PC-9 (cell line): ENCODE measurements at regions not wholly inside any gene's neighbourhood (a gene's known extent, or its start where the extent isn't known, plus 50 kb on each side); places are given as distances from the start of the nearest gene placed in this dataset.

ENCODE experiments used
- CTCF ChIP-seq: fragments of 200-600 bp; sonication (generic); conservative IDR thresholded peaks from 2 replicates; pipeline ENCODE4 v1.6.1; 2017; ENCODE audit warnings: mixed run types, antibody characterized with exemption, mild to moderate bottlenecking, moderate library complexity
- EZH2 ChIP-seq: fragments of 200-600 bp; sonication (generic); IDR thresholded peaks from 2 replicates; pipeline ENCODE4 v1.8.0; 2017; ENCODE audit warnings: antibody characterized with exemption, low read depth

GRCh38 chr3:186440891-186441290 is 78.9 kb upstream of the DGKG start:
- no peak for TF ChIP-seq EZH2
- TF ChIP-seq CTCF, result no peak
